ENCODE measurements at regions not wholly inside any gene's neighbourhood (a gene's known extent, or its start where the extent isn't known, plus 50 kb on each side); places are given as distances from the start of the nearest gene placed in this dataset.

DNA sequence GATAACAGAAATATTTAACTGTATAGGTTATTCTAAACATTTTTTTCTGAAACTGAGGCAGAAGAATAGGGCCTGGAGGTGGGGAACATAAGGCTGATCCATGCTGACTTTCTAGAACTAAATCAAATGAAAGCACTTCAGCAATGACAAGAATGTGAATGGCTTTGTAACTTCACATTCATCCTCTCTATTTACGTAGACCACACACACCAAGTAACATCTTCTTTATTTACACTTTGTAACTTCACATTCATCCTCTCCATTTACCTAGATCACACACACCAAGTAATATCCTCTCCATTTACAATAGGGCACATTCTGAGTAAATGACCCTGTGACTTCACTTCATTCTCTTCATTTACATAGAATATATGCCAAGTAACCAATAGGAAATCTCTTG is 251.8 kb upstream of the CDH9 start:
- TF ChIP-seq ZNF70 (CRISPR knock-in tag; IDR thresholded peaks at IDR 0.05) (no peak), GLIS3 (CRISPR knock-in tag; IDR thresholded peaks at IDR 0.05) (no peak)
- ATAC-seq: no peak

DNA sequence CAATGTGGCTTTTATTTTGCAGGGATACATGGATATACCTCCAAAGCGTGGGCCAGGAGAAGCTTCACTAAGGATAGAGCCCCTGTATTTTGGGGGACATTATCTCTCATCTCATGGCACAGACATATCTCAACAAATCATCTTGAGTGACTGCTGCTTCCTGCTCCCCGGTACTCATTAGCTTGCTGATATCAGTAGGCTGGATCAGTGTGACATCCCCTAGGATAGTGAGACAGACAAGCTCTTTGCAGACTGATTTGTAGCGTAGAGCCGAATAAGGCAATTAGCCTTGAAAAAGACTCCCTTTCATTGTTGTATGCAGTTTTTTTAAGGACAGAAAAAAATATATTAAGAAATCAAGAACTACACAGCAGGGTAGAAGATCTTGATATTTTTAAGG is 237.7 kb upstream of the CDH9 start:
- no peak for ATAC-seq
- TF ChIP-seq ZNF565 (CRISPR knock-in tag; conservative IDR thresholded peaks at IDR 0.05; ENCODE audit: low read depth) (no peak), PPARA (CRISPR knock-in tag; IDR thresholded peaks at IDR 0.05; ENCODE audit: borderline replicate concordance) (no peak)

DNA sequence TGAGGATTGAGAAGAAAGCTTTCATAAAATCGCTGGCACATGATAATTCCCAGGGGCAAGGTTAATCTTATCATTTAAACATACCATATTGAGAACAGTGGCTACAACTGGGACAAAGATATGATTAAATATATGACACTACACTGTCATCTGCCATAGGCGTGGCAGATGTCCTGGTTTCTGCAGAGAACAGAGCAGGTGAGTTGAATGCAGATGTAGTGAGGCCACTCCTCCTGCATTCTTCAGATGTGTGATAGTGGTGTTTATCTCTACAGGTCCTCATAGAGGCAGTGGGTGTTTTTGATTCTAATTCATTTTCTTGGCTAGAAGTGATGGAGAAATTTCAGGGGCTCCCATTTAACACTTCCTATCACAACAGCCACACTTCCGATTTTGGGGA is 237.0 kb upstream of the CDH9 start:
- TF ChIP-seq OSR1 (CRISPR knock-in tag; IDR thresholded peaks at IDR 0.05): no peak
- TF ChIP-seq ZFP3 (CRISPR knock-in tag; IDR thresholded peaks at IDR 0.05): no peak
- TF ChIP-seq GLIS3 (CRISPR knock-in tag; IDR thresholded peaks at IDR 0.05): no peak
- TF ChIP-seq, protein P1, sequence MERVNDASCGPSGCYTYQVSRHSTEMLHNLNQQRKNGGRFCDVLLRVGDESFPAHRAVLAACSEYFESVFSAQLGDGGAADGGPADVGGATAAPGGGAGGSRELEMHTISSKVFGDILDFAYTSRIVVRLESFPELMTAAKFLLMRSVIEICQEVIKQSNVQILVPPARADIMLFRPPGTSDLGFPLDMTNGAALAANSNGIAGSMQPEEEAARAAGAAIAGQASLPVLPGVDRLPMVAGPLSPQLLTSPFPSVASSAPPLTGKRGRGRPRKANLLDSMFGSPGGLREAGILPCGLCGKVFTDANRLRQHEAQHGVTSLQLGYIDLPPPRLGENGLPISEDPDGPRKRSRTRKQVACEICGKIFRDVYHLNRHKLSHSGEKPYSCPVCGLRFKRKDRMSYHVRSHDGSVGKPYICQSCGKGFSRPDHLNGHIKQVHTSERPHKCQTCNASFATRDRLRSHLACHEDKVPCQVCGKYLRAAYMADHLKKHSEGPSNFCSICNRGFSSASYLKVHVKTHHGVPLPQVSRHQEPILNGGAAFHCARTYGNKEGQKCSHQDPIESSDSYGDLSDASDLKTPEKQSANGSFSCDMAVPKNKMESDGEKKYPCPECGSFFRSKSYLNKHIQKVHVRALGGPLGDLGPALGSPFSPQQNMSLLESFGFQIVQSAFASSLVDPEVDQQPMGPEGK (CRISPR knock-in tag; IDR thresholded peaks at IDR 0.05; ENCODE audit: borderline replicate concordance): no peak
- no peak for TF ChIP-seq ZNF8 (CRISPR knock-in tag; IDR thresholded peaks at IDR 0.05)
- TF ChIP-seq CSDC2 (CRISPR knock-in tag; IDR thresholded peaks at IDR 0.05): no peak
- TF ChIP-seq ZFP30 (CRISPR knock-in tag; IDR thresholded peaks at IDR 0.05): no peak
- TF ChIP-seq, protein P2, sequence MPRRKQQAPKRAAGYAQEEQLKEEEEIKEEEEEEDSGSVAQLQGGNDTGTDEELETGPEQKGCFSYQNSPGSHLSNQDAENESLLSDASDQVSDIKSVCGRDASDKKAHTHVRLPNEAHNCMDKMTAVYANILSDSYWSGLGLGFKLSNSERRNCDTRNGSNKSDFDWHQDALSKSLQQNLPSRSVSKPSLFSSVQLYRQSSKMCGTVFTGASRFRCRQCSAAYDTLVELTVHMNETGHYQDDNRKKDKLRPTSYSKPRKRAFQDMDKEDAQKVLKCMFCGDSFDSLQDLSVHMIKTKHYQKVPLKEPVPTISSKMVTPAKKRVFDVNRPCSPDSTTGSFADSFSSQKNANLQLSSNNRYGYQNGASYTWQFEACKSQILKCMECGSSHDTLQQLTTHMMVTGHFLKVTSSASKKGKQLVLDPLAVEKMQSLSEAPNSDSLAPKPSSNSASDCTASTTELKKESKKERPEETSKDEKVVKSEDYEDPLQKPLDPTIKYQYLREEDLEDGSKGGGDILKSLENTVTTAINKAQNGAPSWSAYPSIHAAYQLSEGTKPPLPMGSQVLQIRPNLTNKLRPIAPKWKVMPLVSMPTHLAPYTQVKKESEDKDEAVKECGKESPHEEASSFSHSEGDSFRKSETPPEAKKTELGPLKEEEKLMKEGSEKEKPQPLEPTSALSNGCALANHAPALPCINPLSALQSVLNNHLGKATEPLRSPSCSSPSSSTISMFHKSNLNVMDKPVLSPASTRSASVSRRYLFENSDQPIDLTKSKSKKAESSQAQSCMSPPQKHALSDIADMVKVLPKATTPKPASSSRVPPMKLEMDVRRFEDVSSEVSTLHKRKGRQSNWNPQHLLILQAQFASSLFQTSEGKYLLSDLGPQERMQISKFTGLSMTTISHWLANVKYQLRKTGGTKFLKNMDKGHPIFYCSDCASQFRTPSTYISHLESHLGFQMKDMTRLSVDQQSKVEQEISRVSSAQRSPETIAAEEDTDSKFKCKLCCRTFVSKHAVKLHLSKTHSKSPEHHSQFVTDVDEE (CRISPR knock-in tag; IDR thresholded peaks at IDR 0.05): no peak
- TF ChIP-seq RARB (CRISPR knock-in tag; IDR thresholded peaks at IDR 0.05): no peak
- TF ChIP-seq BACH2 (CRISPR knock-in tag; IDR thresholded peaks at IDR 0.05; ENCODE audit: borderline replicate concordance): no peak
- no peak for TF ChIP-seq ARNTL (CRISPR knock-in tag; IDR thresholded peaks at IDR 0.05; ENCODE audit: borderline replicate concordance, low read depth)
- ATAC-seq: no peak

DNA sequence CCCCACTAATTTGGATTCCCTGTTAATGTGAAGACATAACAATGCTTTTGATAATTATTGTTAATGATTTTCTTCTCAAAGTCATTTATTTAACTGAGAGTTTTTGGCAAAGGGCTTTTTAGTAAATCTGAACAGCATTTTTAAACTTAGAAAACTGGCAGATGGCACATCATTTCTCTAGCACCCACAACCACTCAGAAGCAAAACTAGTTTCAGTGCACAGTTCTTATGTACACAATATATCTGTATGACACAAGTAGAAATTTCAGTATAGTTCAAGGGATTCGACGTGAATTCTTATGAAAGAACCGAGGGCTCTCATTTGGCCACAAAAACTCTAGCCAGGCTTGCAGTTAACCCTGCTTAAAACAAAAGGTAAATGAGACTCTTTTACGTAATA is 231.4 kb upstream of the CDH9 start:
- TF ChIP-seq ZFP30 (CRISPR knock-in tag; IDR thresholded peaks at IDR 0.05) (no peak), OSR1 (CRISPR knock-in tag; IDR thresholded peaks at IDR 0.05) (no peak), ZC3H10 (CRISPR knock-in tag; IDR thresholded peaks at IDR 0.05) (no peak), TCF4 (CRISPR knock-in tag; IDR thresholded peaks at IDR 0.05; ENCODE audit: borderline replicate concordance) (no peak), RARB (CRISPR knock-in tag; IDR thresholded peaks at IDR 0.05) (no peak), SNAI2 (CRISPR knock-in tag; IDR thresholded peaks at IDR 0.05) (no peak)
- TF ChIP-seq, protein P3, sequence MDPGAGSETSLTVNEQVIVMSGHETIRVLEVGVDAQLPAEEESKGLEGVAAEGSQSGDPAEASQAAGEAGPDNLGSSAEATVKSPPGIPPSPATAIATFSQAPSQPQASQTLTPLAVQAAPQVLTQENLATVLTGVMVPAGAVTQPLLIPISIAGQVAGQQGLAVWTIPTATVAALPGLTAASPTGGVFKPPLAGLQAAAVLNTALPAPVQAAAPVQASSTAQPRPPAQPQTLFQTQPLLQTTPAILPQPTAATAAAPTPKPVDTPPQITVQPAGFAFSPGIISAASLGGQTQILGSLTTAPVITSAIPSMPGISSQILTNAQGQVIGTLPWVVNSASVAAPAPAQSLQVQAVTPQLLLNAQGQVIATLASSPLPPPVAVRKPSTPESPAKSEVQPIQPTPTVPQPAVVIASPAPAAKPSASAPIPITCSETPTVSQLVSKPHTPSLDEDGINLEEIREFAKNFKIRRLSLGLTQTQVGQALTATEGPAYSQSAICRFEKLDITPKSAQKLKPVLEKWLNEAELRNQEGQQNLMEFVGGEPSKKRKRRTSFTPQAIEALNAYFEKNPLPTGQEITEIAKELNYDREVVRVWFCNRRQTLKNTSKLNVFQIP (CRISPR knock-in tag; IDR thresholded peaks at IDR 0.05; ENCODE audit: borderline replicate concordance, low read depth): no peak
- TF ChIP-seq, protein P2 (CRISPR knock-in tag; IDR thresholded peaks at IDR 0.05): no peak
- ATAC-seq: no peak

Data from SK-N-SH treated with all-trans-retinoic acid at 6 μM for 48 hours (cell line).